Bronchial epithelial cell (primary cell): ENCODE measurements at regions not wholly inside any gene's neighbourhood (a gene's known extent, or its start where the extent isn't known, plus 50 kb on each side); places are given as distances from the start of the nearest gene placed in this dataset.
A peak's percentile ranks its signal among the peaks of the same experiment; 100 is the strongest.

Experiments
- DNase-seq: peaks from one replicate; pipeline ENCODE4 v3.0.0-alpha.2; 2010; ENCODE audit warnings: low read depth
- FAIRE-seq: peaks from 2 replicates; lab custom pipeline; 2011; peaks lifted over from hg19 to GRCh38; lab: Jason Lieb, UNC
- H3K27me3 ChIP-seq: 2 replicates; pipeline ENCODE4 v1.5.1; 2011; ENCODE audit warnings: low read length; ENCODE audit not compliant: control insufficient read depth, insufficient read depth
- H3K36me3 ChIP-seq: 2 replicates; pipeline ENCODE4 v1.5.1; 2011; ENCODE audit warnings: low read length; ENCODE audit not compliant: control insufficient read depth, insufficient read depth
- H3K4me3 ChIP-seq: 2 replicates; pipeline ENCODE4 v1.5.1; 2011; ENCODE audit warnings: mild to moderate bottlenecking, low read depth, low read length, control low read depth
- CTCF ChIP-seq: IDR thresholded peaks from 2 replicates; pipeline ENCODE4 v1.5.1; 2011; ENCODE audit warnings: mild to moderate bottlenecking, moderate library complexity, low read length, control low read depth, inconsistent platforms; ENCODE audit not compliant: insufficient read depth, severe bottlenecking

DNA sequence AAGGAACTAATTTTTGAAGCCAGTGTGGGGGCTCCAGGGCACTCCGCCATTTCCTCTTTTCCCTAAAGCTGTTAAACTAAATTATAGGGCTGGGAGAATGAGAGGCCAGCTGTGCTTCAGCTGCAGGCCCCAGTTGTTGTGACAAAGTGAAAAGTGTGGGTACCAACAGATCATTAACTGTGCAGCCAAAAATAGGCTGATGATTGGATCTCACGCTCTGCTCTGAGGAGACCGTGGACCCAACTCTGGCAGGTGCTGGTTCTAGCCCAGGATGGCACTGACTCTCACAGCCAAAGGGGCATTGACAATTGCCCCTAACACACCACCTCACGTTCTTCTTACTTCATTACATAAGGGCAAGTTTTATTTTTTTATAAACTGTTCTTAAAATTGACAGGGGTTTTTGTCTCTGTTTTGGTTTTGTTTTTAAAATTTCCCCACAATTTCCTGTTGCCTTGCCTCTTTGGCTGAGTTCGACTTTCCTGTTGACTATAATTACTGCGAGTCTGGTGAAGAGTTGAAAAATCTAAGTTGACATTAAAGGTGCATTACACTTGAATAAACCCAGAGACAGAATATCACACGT is 391.0 kb downstream of the FGF9 start:
- no peak for DNase-seq
- Histone ChIP-seq H3K27me3 (no peaks in the 10 kb centered on the region), H3K36me3 (no peaks in the 10 kb centered on the region), H3K4me3 (no peak overlapping the region)
- no peak for TF ChIP-seq CTCF
- FAIRE-seq: no peak

- Histone ChIP-seq H3K36me3 (no peaks in the 10 kb centered on the region), H3K4me3 (no peak overlapping the region), H3K27me3 (no peaks in the 10 kb centered on the region)
- TF ChIP-seq CTCF: no peak
- DNase-seq: peak; percentile 22
- no peak for FAIRE-seq
These were observed 391.8 kb downstream of the FGF9 start for GRCh38 chr13:22062478-22063205.

GRCh38 chr13:22063416-22064124 is 392.7 kb downstream of the FGF9 start:
- no peak overlapping the region for H3K4me3 ChIP-seq
- FAIRE-seq: peak; percentile 68
- no peak for DNase-seq
- TF ChIP-seq CTCF: no peak
- H3K36me3 ChIP-seq: no peaks in the 10 kb centered on the region
- H3K27me3 ChIP-seq: no peaks in the 10 kb centered on the region

GRCh38 chr13:22064854-22065620 is 394.2 kb downstream of the FGF9 start:
- Histone ChIP-seq H3K4me3 (no peak overlapping the region), H3K27me3 (no peaks in the 10 kb centered on the region), H3K36me3 (no peaks in the 10 kb centered on the region)
- FAIRE-seq: no peak
- no peak for TF ChIP-seq CTCF
- DNase-seq: no peak

DNA sequence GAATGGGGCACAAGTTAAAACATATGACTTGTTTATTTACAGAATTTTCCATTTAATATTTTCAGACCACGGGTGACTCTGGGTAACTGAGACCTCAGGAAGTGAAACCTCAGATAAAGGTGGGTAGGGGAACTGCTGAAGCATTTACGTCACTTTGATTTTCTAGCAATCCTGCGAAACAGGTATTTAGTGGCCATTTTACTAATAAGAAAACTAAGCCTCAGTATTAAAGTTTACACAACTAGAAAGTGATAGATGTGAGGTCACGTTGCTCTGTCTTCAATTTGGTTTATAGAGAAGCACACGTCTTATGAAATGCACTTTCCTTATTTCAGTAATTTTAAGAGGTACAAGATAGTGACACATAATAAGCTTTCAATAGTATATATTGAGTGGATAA is 402.8 kb downstream of the FGF9 start:
- no peak for FAIRE-seq
- DNase-seq: no peak
- no peak overlapping the region for H3K4me3 ChIP-seq
- no peaks in the 10 kb centered on the region for H3K27me3 ChIP-seq
- TF ChIP-seq CTCF: no peak
- no peaks in the 10 kb centered on the region for H3K36me3 ChIP-seq
